Natural killer cell (primary cell): ENCODE measurements at regions not wholly inside any gene's neighbourhood (a gene's known extent, or its start where the extent isn't known, plus 50 kb on each side); places are given as distances from the start of the nearest gene placed in this dataset.

ENCODE experiments used
- ATAC-seq, 3 donors: fragments of 150-1000 bp in 2 of 3; fragments of 200-7000 bp in 1 of 3; cut with Tn5 transposase; 1 replicate in 1 of 3; 2 replicates in 2 of 3; pipeline ENCODE4 v1.10.0; 2021; ENCODE audit warnings: mild to moderate bottlenecking in 2 of 3, moderate library complexity in 2 of 3
- DNase-seq, 2 donors: peaks; one replicate each; pipeline versions ENCODE4 v3.0.0 to v3.0.0-alpha.2; 2013 to 2021; ENCODE audit warnings: mixed read lengths in 1 of 2
- H3K27ac ChIP-seq: one replicate; pipeline ENCODE4 v1.5.1; 2013; ENCODE audit warnings: mild to moderate bottlenecking, low read length
- H3K27me3 ChIP-seq: one replicate; pipeline ENCODE4 v1.6.1; 2013; ENCODE audit warnings: low read length; ENCODE audit not compliant: control insufficient read depth, insufficient read depth
- H3K36me3 ChIP-seq: one replicate; pipeline ENCODE4 v1.6.1; 2013; ENCODE audit warnings: low read length; ENCODE audit not compliant: control insufficient read depth, insufficient read depth
- H3K4me1 ChIP-seq: one replicate; pipeline ENCODE4 v1.6.1; 2013; ENCODE audit warnings: low read length; ENCODE audit not compliant: control insufficient read depth, insufficient read depth
- H3K4me3 ChIP-seq: one replicate; pipeline ENCODE4 v1.5.1; 2013; ENCODE audit warnings: low read length
- H3K9me3 ChIP-seq: one replicate; pipeline ENCODE4 v1.6.1; 2013; ENCODE audit warnings: low read length; ENCODE audit not compliant: control insufficient read depth, insufficient read depth
- H3K27ac Mint-ChIP-seq, 2 donors: one replicate each; pipeline ENCODE4 v1.8.0; 2022; ENCODE audit warnings: mild to moderate bottlenecking in 2 of 2, mixed read lengths in 2 of 2, moderate library complexity in 1 of 2
- H3K27me3 Mint-ChIP-seq, 2 donors: one replicate each; pipeline ENCODE4 v1.8.0; 2022; ENCODE audit warnings: low read depth in 2 of 2, mixed read lengths in 2 of 2
- H3K36me3 Mint-ChIP-seq: one replicate; pipeline ENCODE4 v1.8.0; 2022; ENCODE audit warnings: mixed read lengths
- H3K4me1 Mint-ChIP-seq, 2 donors: one replicate each; pipeline ENCODE4 v1.8.0; 2022; ENCODE audit warnings: mixed read lengths in 2 of 2
- H3K4me3 Mint-ChIP-seq: one replicate; pipeline ENCODE4 v1.8.0; 2022; ENCODE audit warnings: mild to moderate bottlenecking, moderate library complexity, mixed read lengths
- H3K9me3 Mint-ChIP-seq, 2 donors: one replicate each; pipeline ENCODE4 v1.8.0; 2022; ENCODE audit warnings: mixed read lengths in 2 of 2
- CTCF ChIP-seq: fragments of 200-600 bp; IDR thresholded peaks from one replicate; pipeline ENCODE4 v1.8.0; 2022; ENCODE audit warnings: antibody characterized with exemption
- WGBS: methylation state at CpG from one replicate; pipeline ENCODE4 v1.1.7; 2013; ENCODE audit warnings: missing lambda C conversion rate; ENCODE audit not compliant: insufficient coverage; 5-methylcytosine and 5-hydroxymethylcytosine counted together
- intact Hi-C: fragments of 100-400 bp; cut with micrococcal nuclease; formaldehyde crosslinking; loops from one replicate; pipeline ENCODE4 v1.14.2; 2022

- H3K9me3 ChIP-seq, result no peaks in the 10 kb centered on the region
- H3K4me3 ChIP-seq, result no peak overlapping the region
- no peak for TF ChIP-seq CTCF
- H3K9me3 Mint-ChIP-seq, result no peaks in the 10 kb centered on the region
- no peaks in the 10 kb centered on the region for H3K36me3 ChIP-seq
- no peak overlapping the region for H3K4me3 Mint-ChIP-seq
- intact Hi-C loops, result no loop called here
- H3K27me3 Mint-ChIP-seq, result peaks cover 0 to 4% of the 10 kb centered on the region in 2 donors
- H3K36me3 Mint-ChIP-seq, result no peaks in the 10 kb centered on the region
- peak in 1 of 2 donors; percentile 25 for DNase-seq
- WGBS, result 83% methylated on average over 5 of the region's 6 CpGs
- H3K4me1 ChIP-seq, result peaks cover 20% of the 10 kb centered on the region
- H3K27ac Mint-ChIP-seq, result no peak overlapping the region
- H3K4me1 Mint-ChIP-seq, result peaks cover 9 to 13% of the 10 kb centered on the region in 2 donors
- ATAC-seq, result no peak
- no peaks in the 10 kb centered on the region for H3K27me3 ChIP-seq
- H3K27ac ChIP-seq, result no peak overlapping the region
Measured at GRCh38 chr18:23077493-23078256, 57.6 kb upstream of the CABLES1 start.

GRCh38 chr18:23085066-23085465 lies 50.2 kb upstream of the CABLES1 start:
- Mint-ChIP-seq H3K27me3 (peaks cover 0 to 13% of the 10 kb centered on the region in 2 donors), H3K36me3 (no peaks in the 10 kb centered on the region), H3K4me1 (no peaks in the 10 kb centered on the region), H3K27ac (no peak overlapping the region), H3K4me3 (no peak overlapping the region), H3K9me3 (no peaks in the 10 kb centered on the region)
- H3K9me3 ChIP-seq, result no peaks in the 10 kb centered on the region
- DNase-seq (no peak), ATAC-seq (no peak)
- 76% methylated on average over 5 of the region's 5 CpGs for WGBS
- no peaks in the 10 kb centered on the region for H3K4me1 ChIP-seq
- H3K27me3 ChIP-seq, result no peaks in the 10 kb centered on the region
- no peaks in the 10 kb centered on the region for H3K36me3 ChIP-seq
- intact Hi-C loops, result no loop called here
- no peak overlapping the region for H3K4me3 ChIP-seq
- TF ChIP-seq CTCF, result no peak
- H3K27ac ChIP-seq, result no peak overlapping the region
